H9 (cell line): ENCODE measurements at regions not wholly inside any gene's neighbourhood (a gene's known extent, or its start where the extent isn't known, plus 50 kb on each side); places are given as distances from the start of the nearest gene placed in this dataset.

Source experiments
- DNase-seq: peaks from one replicate; pipeline ENCODE4 v3.0.0-alpha.2; 2017
- H2AFZ ChIP-seq: one replicate; pipeline ENCODE4 v1.6.1; 2013; ENCODE audit warnings: mild to moderate bottlenecking, low read length, control low read depth, moderate library complexity
- H2AK5ac ChIP-seq: 2 replicates; pipeline ENCODE4 v1.6.1; 2013; ENCODE audit warnings: low read length, control low read depth, mixed read lengths; ENCODE audit not compliant: insufficient read length
- H2BK120ac ChIP-seq: one replicate; pipeline ENCODE4 v1.6.1; 2013; ENCODE audit warnings: low read depth, mild to moderate bottlenecking, low read length, control low read depth, inconsistent platforms; ENCODE audit not compliant: poor library complexity, severe bottlenecking
- H2BK12ac ChIP-seq: 2 replicates; pipeline ENCODE4 v1.6.1; 2013; ENCODE audit warnings: low read length, control low read depth, mixed read lengths, low read depth; ENCODE audit not compliant: insufficient read length
- H2BK15ac ChIP-seq: 2 replicates; pipeline ENCODE4 v1.6.1; 2013; ENCODE audit warnings: low read depth, low read length, control low read depth
- H2BK20ac ChIP-seq: one replicate; pipeline ENCODE4 v1.6.1; 2013; ENCODE audit warnings: low read depth, mild to moderate bottlenecking, low read length, control low read depth, inconsistent platforms; ENCODE audit not compliant: poor library complexity, severe bottlenecking
- H2BK5ac ChIP-seq: 2 replicates; pipeline ENCODE4 v1.6.1; 2013; ENCODE audit warnings: low read length, control low read depth, mixed read lengths; ENCODE audit not compliant: insufficient read length
- H3K14ac ChIP-seq: 2 replicates; pipeline ENCODE4 v1.6.1; 2013; ENCODE audit warnings: low read length, control low read depth; ENCODE audit not compliant: insufficient read depth
- H3K18ac ChIP-seq: 2 replicates; pipeline ENCODE4 v1.6.1; 2013; ENCODE audit warnings: low read depth, mild to moderate bottlenecking, mixed read lengths, low read length, control low read depth; ENCODE audit not compliant: insufficient read length
- H3K23ac ChIP-seq: 2 replicates; pipeline ENCODE4 v1.6.1; 2013; ENCODE audit warnings: low read length, control low read depth, mixed read lengths, low read depth; ENCODE audit not compliant: insufficient read length
- H3K23me2 ChIP-seq: 2 replicates; pipeline ENCODE4 v1.6.1; 2013; ENCODE audit warnings: low read depth, mild to moderate bottlenecking, mixed read lengths, low read length, control low read depth; ENCODE audit not compliant: insufficient read length, poor library complexity, severe bottlenecking
- H3K27ac ChIP-seq: 2 replicates; pipeline ENCODE4 v1.5.1; 2013; ENCODE audit warnings: low read length, control low read depth, mixed read lengths, low read depth; ENCODE audit not compliant: insufficient read length
- H3K27me3 ChIP-seq: 2 replicates; pipeline ENCODE4 v1.6.1; 2013; ENCODE audit warnings: low read length, control low read depth, inconsistent platforms; ENCODE audit not compliant: insufficient read depth
- H3K4ac ChIP-seq: 2 replicates; pipeline ENCODE4 v1.6.1; 2013; ENCODE audit warnings: low read depth, mild to moderate bottlenecking, control low read depth, inconsistent platforms, low read length, moderate library complexity
- H3K4me1 ChIP-seq: 2 replicates; pipeline ENCODE4 v1.6.1; 2013; ENCODE audit warnings: low read length, control low read depth, inconsistent platforms; ENCODE audit not compliant: insufficient read depth
- H3K4me2 ChIP-seq: 2 replicates; pipeline ENCODE4 v1.6.1; 2013; ENCODE audit warnings: low read length, control low read depth, mixed read lengths; ENCODE audit not compliant: insufficient read length, insufficient read depth
- H3K56ac ChIP-seq: 2 replicates; pipeline ENCODE4 v1.6.1; 2013; ENCODE audit warnings: low read depth, mild to moderate bottlenecking, mixed read lengths, low read length, control low read depth; ENCODE audit not compliant: insufficient read length
- H3K79me1 ChIP-seq: 2 replicates; pipeline ENCODE4 v1.6.1; 2013; ENCODE audit warnings: low read depth, mild to moderate bottlenecking, moderate library complexity, low read length, control low read depth, inconsistent platforms; ENCODE audit not compliant: insufficient read depth, poor library complexity, severe bottlenecking
- H3K79me2 ChIP-seq: 2 replicates; pipeline ENCODE4 v1.6.1; 2013; ENCODE audit warnings: low read length, control low read depth, inconsistent platforms; ENCODE audit not compliant: insufficient read depth
- H3K9ac ChIP-seq: 2 replicates; pipeline ENCODE4 v1.6.1; 2013; ENCODE audit warnings: low read length, control low read depth, mixed read lengths; ENCODE audit not compliant: insufficient read length; ENCODE audit errors: extremely low read depth
- H3K9me3 ChIP-seq: one replicate; pipeline ENCODE4 v1.6.1; 2013; ENCODE audit warnings: low read depth, low read length, inconsistent platforms; ENCODE audit not compliant: control insufficient read depth
- H3T11ph ChIP-seq: one replicate; pipeline ENCODE4 v1.6.1; 2013; ENCODE audit warnings: mild to moderate bottlenecking, low read length, control low read depth, inconsistent platforms
- H4K20me1 ChIP-seq: one replicate; pipeline ENCODE4 v1.6.1; 2013; ENCODE audit not compliant: control insufficient read depth, insufficient read length, insufficient read depth
- H4K5ac ChIP-seq: 2 replicates; pipeline ENCODE4 v1.6.1; 2013; ENCODE audit warnings: low read depth, mild to moderate bottlenecking, mixed read lengths, low read length, control low read depth; ENCODE audit not compliant: insufficient read length
- H4K8ac ChIP-seq: replicated peaks from 2 replicates; pipeline ENCODE4 v1.6.1; 2013; ENCODE audit warnings: low read length, control low read depth, mixed read lengths, low read depth; ENCODE audit not compliant: insufficient read length
- H4K91ac ChIP-seq: 2 replicates; pipeline ENCODE4 v1.6.1; 2013; ENCODE audit warnings: low read depth, mild to moderate bottlenecking, moderate library complexity, mixed read lengths, low read length, control low read depth; ENCODE audit not compliant: insufficient read length
- H3K27ac Mint-ChIP-seq, 3 experiments: 2 replicates in 2 of 3; 3 replicates in 1 of 3; pipeline ENCODE4 v1.8.0; 2020 to 2021; ENCODE audit warnings: mixed read lengths in 3 of 3, mild to moderate bottlenecking in 1 of 3, moderate library complexity in 1 of 3
- H3K27me3 Mint-ChIP-seq: 2 replicates; pipeline ENCODE4 v1.8.0; 2021; ENCODE audit warnings: low read depth, mild to moderate bottlenecking, moderate library complexity, mixed read lengths
- H3K36me3 Mint-ChIP-seq, 3 experiments: 2 replicates in 2 of 3; 3 replicates in 1 of 3; pipeline ENCODE4 v1.8.0; 2020 to 2021; ENCODE audit warnings: low read depth in 3 of 3, mixed read lengths in 3 of 3; ENCODE audit not compliant: insufficient read depth in 1 of 3
- H3K4me1 Mint-ChIP-seq, 2 experiments: 2 replicates each; pipeline ENCODE4 v1.8.0; 2020; ENCODE audit warnings: mixed read lengths in 2 of 2
- H3K4me3 Mint-ChIP-seq, 2 experiments: 2 replicates in 1 of 2; 3 replicates in 1 of 2; pipeline ENCODE4 v1.8.0; 2020 to 2021; ENCODE audit warnings: mild to moderate bottlenecking in 2 of 2, mixed read lengths in 2 of 2, moderate library complexity in 1 of 2
- H3K9me3 Mint-ChIP-seq, 2 experiments: 2 replicates in 1 of 2; 3 replicates in 1 of 2; pipeline ENCODE4 v1.8.0; 2020; ENCODE audit warnings: mild to moderate bottlenecking in 2 of 2, mixed read lengths in 2 of 2, moderate library complexity in 1 of 2
- WGBS: extraction: QIAGEN DNeasy Blood & Tissue Kit; methylation state at CpG from one replicate; pipeline ENCODE4 v1.1.7; 2013; ENCODE audit warnings: missing lambda C conversion rate, low lambda C conversion rate, mixed read lengths; ENCODE audit not compliant: insufficient read length; ENCODE audit errors: extremely low coverage; 5-methylcytosine and 5-hydroxymethylcytosine counted together
- TF ChIP-seq, protein P1 (sequence below): fragments of 200-600 bp; sonication (generic); conservative IDR thresholded peaks from 3 replicates; pipeline ENCODE4 v1.8.0; 2021; ENCODE audit warnings: antibody characterized with exemption, mild to moderate bottlenecking

DNA sequence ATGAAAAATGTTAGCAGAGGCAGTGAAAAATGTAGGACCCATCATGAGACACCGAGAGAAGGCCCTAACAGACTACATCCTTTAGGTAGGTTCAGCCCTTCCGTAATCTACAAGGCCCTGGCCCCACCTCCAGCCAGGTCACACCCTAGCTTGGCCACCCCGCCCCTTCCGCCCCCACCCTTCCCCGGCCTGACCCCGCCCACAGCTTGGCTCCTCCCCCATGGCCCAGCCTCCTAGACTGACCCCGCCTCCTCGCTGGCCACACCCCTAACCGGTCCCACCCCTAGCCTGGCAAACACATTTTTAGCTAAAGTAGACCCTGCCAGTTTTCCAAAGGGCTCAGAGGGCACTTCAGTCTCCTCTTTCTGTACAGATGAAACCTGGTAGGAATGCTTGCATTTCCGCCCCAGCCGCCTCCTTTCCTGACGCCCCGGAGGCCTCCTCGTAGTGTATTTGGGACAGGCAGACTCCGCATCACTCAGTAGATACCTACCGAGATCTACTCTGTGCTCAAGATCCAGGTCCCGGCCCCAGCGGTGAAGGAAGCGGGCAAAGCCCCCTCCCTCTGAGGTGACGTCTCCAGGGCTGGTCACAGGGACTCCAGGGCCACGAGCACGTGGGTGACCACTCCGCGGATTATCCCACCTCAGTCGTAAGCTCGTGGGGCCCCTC, 443.5 kb downstream of the PREX1 start:
- Histone ChIP-seq H3K23me2 (no peaks in the 10 kb centered on the region), H2AFZ (no peak overlapping the region), H4K8ac (no peak overlapping the region), H2AK5ac (no peak overlapping the region), H2BK15ac (no peak overlapping the region), H4K5ac (no peak overlapping the region), H3K27ac (no peak overlapping the region), H3K9me3 (no peaks in the 10 kb centered on the region), H3K4me2 (no peak overlapping the region), H2BK12ac (no peak overlapping the region), H2BK5ac (no peak overlapping the region), H4K91ac (no peak overlapping the region), H4K20me1 (no peaks in the 10 kb centered on the region), H3K18ac (no peak overlapping the region), H3K79me2 (no peaks in the 10 kb centered on the region), H3K79me1 (no peaks in the 10 kb centered on the region), H3K27me3 (no peaks in the 10 kb centered on the region), H2BK120ac (no peak overlapping the region), H3K56ac (no peak overlapping the region), H3K14ac (no peak overlapping the region), H3K23ac (no peak overlapping the region), H3K4ac (no peak overlapping the region), H3K4me1 (no peaks in the 10 kb centered on the region; the same call in 1 of the 2 replicates), H3T11ph (no peak overlapping the region), H3K9ac (no peak overlapping the region), H2BK20ac (no peak overlapping the region)
- Mint-ChIP-seq H3K27me3 (peaks cover 4% of the 10 kb centered on the region; the same call in 1 of the 2 replicates), H3K9me3 (no peaks in the 10 kb centered on the region), H3K27ac (no peak overlapping the region; a peak in 1 of 7 replicates), H3K4me1 (peaks cover 21 to 28% of the 10 kb centered on the region in 2 experiments), H3K36me3 (no peaks in the 10 kb centered on the region), H3K4me3 (no peak overlapping the region)
- no CpG with 5 or more reads among the region's 26 CpGs for WGBS
- DNase-seq = peak; percentile 87
- TF ChIP-seq, protein P1, sequence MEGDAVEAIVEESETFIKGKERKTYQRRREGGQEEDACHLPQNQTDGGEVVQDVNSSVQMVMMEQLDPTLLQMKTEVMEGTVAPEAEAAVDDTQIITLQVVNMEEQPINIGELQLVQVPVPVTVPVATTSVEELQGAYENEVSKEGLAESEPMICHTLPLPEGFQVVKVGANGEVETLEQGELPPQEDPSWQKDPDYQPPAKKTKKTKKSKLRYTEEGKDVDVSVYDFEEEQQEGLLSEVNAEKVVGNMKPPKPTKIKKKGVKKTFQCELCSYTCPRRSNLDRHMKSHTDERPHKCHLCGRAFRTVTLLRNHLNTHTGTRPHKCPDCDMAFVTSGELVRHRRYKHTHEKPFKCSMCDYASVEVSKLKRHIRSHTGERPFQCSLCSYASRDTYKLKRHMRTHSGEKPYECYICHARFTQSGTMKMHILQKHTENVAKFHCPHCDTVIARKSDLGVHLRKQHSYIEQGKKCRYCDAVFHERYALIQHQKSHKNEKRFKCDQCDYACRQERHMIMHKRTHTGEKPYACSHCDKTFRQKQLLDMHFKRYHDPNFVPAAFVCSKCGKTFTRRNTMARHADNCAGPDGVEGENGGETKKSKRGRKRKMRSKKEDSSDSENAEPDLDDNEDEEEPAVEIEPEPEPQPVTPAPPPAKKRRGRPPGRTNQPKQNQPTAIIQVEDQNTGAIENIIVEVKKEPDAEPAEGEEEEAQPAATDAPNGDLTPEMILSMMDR = no peak
